HepG2 (cell line): ENCODE measurements at regions not wholly inside any gene's neighbourhood (a gene's known extent, or its start where the extent isn't known, plus 50 kb on each side); places are given as distances from the start of the nearest gene placed in this dataset.

Experiments used
- ATAC-seq: fragments of 200-7000 bp; cut with Tn5 transposase; 3 replicates; pipeline ENCODE4 v1.9.1; 2020; ENCODE audit warnings: mild to moderate bottlenecking, moderate library complexity
- BruUV-seq: library from RNA; stranded (reverse); fragments of 400-500 nt; replicated peaks from 2 replicates; lab custom pipeline; 2021; lab: Mats Ljungman, UMichigan
- CTCF ChIA-PET: fragments of 300-600 bp; formaldehyde crosslinking; extraction: SDS; loops from one replicate; lab custom pipeline; 2021; ENCODE audit warnings: low total read pairs, inconsistent platforms, low intra/inter-chr PET ratio; lab: Yijun Ruan, JAX
- POLR2A ChIA-PET: fragments of 350-600 bp; sonication (Branson Sonifier 250); formaldehyde crosslinking; loops from one replicate; lab custom pipeline; 2020; ENCODE audit warnings: antibody characterized with exemption, inconsistent platforms; lab: Yijun Ruan, JAX
- DNase-seq: peaks from one replicate; pipeline ENCODE4 v3.0.0-alpha.2; 2015; ENCODE audit warnings: low spot score
- FAIRE-seq: peaks from 3 replicates; lab custom pipeline; 2011; peaks lifted over from hg19 to GRCh38; lab: Jason Lieb, UNC
- H2AFZ ChIP-seq: one replicate; pipeline ENCODE4 v1.6.1; 2011; ENCODE audit warnings: low read length, inconsistent platforms
- H3K27ac ChIP-seq: fragments of 300-600 bp; 3 replicates; pipeline ENCODE4 v1.8.0; 2011; ENCODE audit warnings: mixed run types, mild to moderate bottlenecking, mixed read lengths, low read length, inconsistent platforms; ENCODE audit not compliant: insufficient read depth; ENCODE audit errors: extremely low read length
- H3K27me3 ChIP-seq, 2 experiments: fragments of 200-600 bp in 1 of 2; 2 replicates in 1 of 2; 3 replicates in 1 of 2; pipeline versions ENCODE4 v1.6.0 to v1.8.0; 2011; ENCODE audit warnings: low read length in 2 of 2, mild to moderate bottlenecking in 2 of 2, moderate library complexity in 2 of 2, inconsistent platforms in 1 of 2; ENCODE audit not compliant: insufficient read depth in 2 of 2, control insufficient read depth in 1 of 2
- H3K36me3 ChIP-seq, 2 experiments: fragments of 200-600 bp in 1 of 2; replicated peaks in 1 of 2; 2 replicates in 1 of 2; 3 replicates in 1 of 2; pipeline versions ENCODE4 v1.5.1 to v1.8.0; 2011; ENCODE audit warnings: low read length in 2 of 2, inconsistent platforms in 1 of 2; ENCODE audit not compliant: insufficient read depth in 2 of 2, control insufficient read depth in 1 of 2
- H3K4me1 ChIP-seq: 2 replicates; pipeline ENCODE4 v1.5.1; 2012; ENCODE audit warnings: low read length, inconsistent platforms; ENCODE audit not compliant: insufficient read depth
- H3K4me2 ChIP-seq: 2 replicates; pipeline ENCODE4 v1.6.0; 2011; ENCODE audit warnings: low read depth, low read length, inconsistent platforms
- H3K4me3 ChIP-seq, 3 experiments: fragments of 200-600 bp in 1 of 3; sonication (generic), shearing (Covaris generic) in 1 of 3; replicated peaks in 1 of 3; 2 replicates each; pipeline ENCODE4 v1.5.1; 2011 to 2016; ENCODE audit warnings: low read length in 3 of 3, inconsistent platforms in 2 of 3, low read depth in 2 of 3, mild to moderate bottlenecking in 2 of 3, control low read depth in 1 of 3, mixed read lengths in 1 of 3; ENCODE audit not compliant: insufficient read depth in 1 of 3
- H3K79me2 ChIP-seq: one replicate; pipeline ENCODE4 v1.6.1; 2011; ENCODE audit warnings: low read length, inconsistent platforms; ENCODE audit not compliant: insufficient read depth
- H3K9ac ChIP-seq: 2 replicates; pipeline ENCODE4 v1.6.0; 2011; ENCODE audit warnings: mild to moderate bottlenecking, low read depth, low read length, inconsistent platforms; ENCODE audit not compliant: insufficient read depth
- H3K9me3 ChIP-seq: 2 replicates; pipeline ENCODE4 v1.5.1; 2012; ENCODE audit warnings: mild to moderate bottlenecking, low read length
- H4K20me1 ChIP-seq: 2 replicates; pipeline ENCODE4 v1.6.0; 2011; ENCODE audit warnings: inconsistent platforms, mild to moderate bottlenecking, low read length, moderate library complexity; ENCODE audit not compliant: insufficient read depth
- CHD4 ChIP-seq: fragments of 200-600 bp; sonication (generic); IDR thresholded peaks from 2 replicates; pipeline ENCODE4 v1.7.0; 2017; ENCODE audit warnings: mild to moderate bottlenecking, low read length, borderline replicate concordance
- RBM22 ChIP-seq: fragments of 200-400 bp; formaldehyde crosslinking; optimal IDR thresholded peaks from 2 replicates; pipeline ENCODE3; 2017; ENCODE audit warnings: mild to moderate bottlenecking, low read length, moderate library complexity
- RBM39 ChIP-seq: fragments of 200-400 bp; formaldehyde crosslinking; IDR thresholded peaks from one replicate; pipeline ENCODE4 v1.6.1; 2018; ENCODE audit warnings: antibody characterized with exemption, mild to moderate bottlenecking, low read depth, low read length; ENCODE audit not compliant: poor library complexity, severe bottlenecking
- SIX4 ChIP-seq: sonication (generic); formaldehyde crosslinking; IDR thresholded peaks from 2 replicates; pipeline ENCODE4 v1.4.0; 2020; ENCODE audit warnings: missing genetic modification reagents
- ZNF101 ChIP-seq: sonication (generic); formaldehyde crosslinking; IDR thresholded peaks from 2 replicates; pipeline ENCODE4 v1.4.0; 2020; ENCODE audit warnings: mild to moderate bottlenecking, low read depth, missing genetic modification reagents, borderline replicate concordance
- ZNF235 ChIP-seq: sonication (generic); formaldehyde crosslinking; IDR thresholded peaks from 2 replicates; pipeline ENCODE4 v1.8.1; 2023; ENCODE audit warnings: mild to moderate bottlenecking, missing genetic modification reagents, borderline replicate concordance
- ZNF83 ChIP-seq: sonication (generic); formaldehyde crosslinking; IDR thresholded peaks from 2 replicates; pipeline ENCODE4 v1.4.0; 2020; ENCODE audit warnings: missing genetic modification reagents, mild to moderate bottlenecking, borderline replicate concordance
- ZSCAN12 ChIP-seq: sonication (generic); formaldehyde crosslinking; IDR thresholded peaks from 2 replicates; pipeline ENCODE4 v1.9.0; 2021; ENCODE audit warnings: mild to moderate bottlenecking, missing genetic modification reagents
- WGBS: methylation state at CpG from one replicate; pipeline ENCODE4 v1.1.6; 2017; ENCODE audit warnings: low lambda C conversion rate; 5-methylcytosine and 5-hydroxymethylcytosine counted together
- in situ Hi-C: cut with HindIII; loops from 2 replicates; pipeline ENCODE4 v1.10.0; 2017; ENCODE audit warnings: low pct_unique_long_range_greater_than_20kb; ENCODE audit not compliant: extremely low pct_ligation_motif_present
- intact Hi-C: fragments of 100-400 bp; cut with micrococcal nuclease; formaldehyde crosslinking; loops from one replicate; pipeline ENCODE4 v1.10.0; 2022; ENCODE audit not compliant: unreplicated experiment
- TF ChIP-seq, protein P1 (sequence below): sonication (generic); formaldehyde crosslinking; IDR thresholded peaks from 2 replicates; pipeline ENCODE4 v1.5.0; 2020; ENCODE audit warnings: mild to moderate bottlenecking, missing genetic modification reagents

DNA sequence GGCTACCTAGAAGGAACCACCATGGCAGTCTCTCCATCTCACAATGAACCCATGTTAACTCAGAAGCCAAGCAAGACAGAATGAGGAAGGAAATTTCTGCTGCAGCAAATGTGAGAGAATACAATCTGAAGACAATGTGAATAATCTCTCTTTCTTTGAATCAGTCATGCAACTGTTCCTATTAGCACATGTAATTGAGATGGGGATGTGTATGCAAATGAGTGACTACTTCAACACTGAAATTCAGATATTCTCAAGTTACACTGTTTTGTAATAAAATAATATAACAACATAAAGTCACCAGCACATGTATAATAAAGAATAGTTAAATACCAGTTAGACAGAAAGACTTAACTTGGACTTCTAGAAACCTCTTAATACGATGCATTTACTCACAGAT, 1200.6 kb upstream of the PIK3C3 start:
- no TSS peak for BruUV-seq
- H3K27me3 ChIP-seq: no peaks in the 10 kb centered on the region
- POLR2A ChIA-PET: no interaction called here
- no peak overlapping the region for H3K9ac ChIP-seq
- no peak for ATAC-seq
- CTCF ChIA-PET: no interaction called here
- no peaks in the 10 kb centered on the region for H3K79me2 ChIP-seq
- H3K4me3 ChIP-seq: no peak overlapping the region
- in situ Hi-C loops: no loop called here
- no peak for DNase-seq
- WGBS: 0% methylated on average over 1 of the region's 1 CpG
- H4K20me1 ChIP-seq: no peaks in the 10 kb centered on the region
- no peaks in the 10 kb centered on the region for H3K36me3 ChIP-seq
- TF ChIP-seq, protein P1, sequence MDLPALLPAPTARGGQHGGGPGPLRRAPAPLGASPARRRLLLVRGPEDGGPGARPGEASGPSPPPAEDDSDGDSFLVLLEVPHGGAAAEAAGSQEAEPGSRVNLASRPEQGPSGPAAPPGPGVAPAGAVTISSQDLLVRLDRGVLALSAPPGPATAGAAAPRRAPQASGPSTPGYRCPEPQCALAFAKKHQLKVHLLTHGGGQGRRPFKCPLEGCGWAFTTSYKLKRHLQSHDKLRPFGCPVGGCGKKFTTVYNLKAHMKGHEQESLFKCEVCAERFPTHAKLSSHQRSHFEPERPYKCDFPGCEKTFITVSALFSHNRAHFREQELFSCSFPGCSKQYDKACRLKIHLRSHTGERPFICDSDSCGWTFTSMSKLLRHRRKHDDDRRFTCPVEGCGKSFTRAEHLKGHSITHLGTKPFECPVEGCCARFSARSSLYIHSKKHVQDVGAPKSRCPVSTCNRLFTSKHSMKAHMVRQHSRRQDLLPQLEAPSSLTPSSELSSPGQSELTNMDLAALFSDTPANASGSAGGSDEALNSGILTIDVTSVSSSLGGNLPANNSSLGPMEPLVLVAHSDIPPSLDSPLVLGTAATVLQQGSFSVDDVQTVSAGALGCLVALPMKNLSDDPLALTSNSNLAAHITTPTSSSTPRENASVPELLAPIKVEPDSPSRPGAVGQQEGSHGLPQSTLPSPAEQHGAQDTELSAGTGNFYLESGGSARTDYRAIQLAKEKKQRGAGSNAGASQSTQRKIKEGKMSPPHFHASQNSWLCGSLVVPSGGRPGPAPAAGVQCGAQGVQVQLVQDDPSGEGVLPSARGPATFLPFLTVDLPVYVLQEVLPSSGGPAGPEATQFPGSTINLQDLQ (CRISPR knock-in tag): no peak
- TF ChIP-seq ZNF101 (no peak), ZNF235 (CRISPR knock-in tag) (no peak), ZSCAN12 (no peak), RBM22 (no peak), RBM39 (no peak), SIX4 (CRISPR knock-in tag) (no peak), CHD4 (no peak), ZNF83 (no peak)
- H3K4me2 ChIP-seq: no peak overlapping the region
- no peak for FAIRE-seq
- H2AFZ ChIP-seq: no peak overlapping the region
- H3K9me3 ChIP-seq: no peaks in the 10 kb centered on the region
- no peak overlapping the region for H3K27ac ChIP-seq
- no peaks in the 10 kb centered on the region for H3K4me1 ChIP-seq
- intact Hi-C loops: no loop called here
